Ishikawa (cell line): ENCODE measurements at regions not wholly inside any gene's neighbourhood (a gene's known extent, or its start where the extent isn't known, plus 50 kb on each side); places are given as distances from the start of the nearest gene placed in this dataset.

Experiments
- CREB1 ChIP-seq: IDR thresholded peaks from 2 replicates; pipeline ENCODE4 v1.6.1; 2012; ENCODE audit warnings: low read depth
- EP300 ChIP-seq: IDR thresholded peaks from 2 replicates; pipeline ENCODE4 v1.6.1; 2012; ENCODE audit warnings: borderline replicate concordance
- FOXM1 ChIP-seq: IDR thresholded peaks from 2 replicates; pipeline ENCODE4 v1.6.1; 2012; ENCODE audit warnings: low read depth, borderline replicate concordance
- RAD21 ChIP-seq: IDR thresholded peaks from 2 replicates; pipeline ENCODE4 v1.6.1; 2012; ENCODE audit warnings: low read depth
- TAF1 ChIP-seq: IDR thresholded peaks from 2 replicates; pipeline ENCODE4 v1.6.1; 2012; ENCODE audit warnings: low read depth, mild to moderate bottlenecking
- YY1 ChIP-seq: IDR thresholded peaks from 2 replicates; pipeline ENCODE4 v1.6.1; 2012; ENCODE audit warnings: low read depth
- TF ChIP-seq, protein P1 (sequence below): IDR thresholded peaks from 2 replicates; pipeline ENCODE4 v1.6.1; 2012; ENCODE audit warnings: low read depth, mild to moderate bottlenecking
- TF ChIP-seq, protein P2 (sequence below): IDR thresholded peaks from 2 replicates; pipeline ENCODE4 v1.6.1; 2012

DNA sequence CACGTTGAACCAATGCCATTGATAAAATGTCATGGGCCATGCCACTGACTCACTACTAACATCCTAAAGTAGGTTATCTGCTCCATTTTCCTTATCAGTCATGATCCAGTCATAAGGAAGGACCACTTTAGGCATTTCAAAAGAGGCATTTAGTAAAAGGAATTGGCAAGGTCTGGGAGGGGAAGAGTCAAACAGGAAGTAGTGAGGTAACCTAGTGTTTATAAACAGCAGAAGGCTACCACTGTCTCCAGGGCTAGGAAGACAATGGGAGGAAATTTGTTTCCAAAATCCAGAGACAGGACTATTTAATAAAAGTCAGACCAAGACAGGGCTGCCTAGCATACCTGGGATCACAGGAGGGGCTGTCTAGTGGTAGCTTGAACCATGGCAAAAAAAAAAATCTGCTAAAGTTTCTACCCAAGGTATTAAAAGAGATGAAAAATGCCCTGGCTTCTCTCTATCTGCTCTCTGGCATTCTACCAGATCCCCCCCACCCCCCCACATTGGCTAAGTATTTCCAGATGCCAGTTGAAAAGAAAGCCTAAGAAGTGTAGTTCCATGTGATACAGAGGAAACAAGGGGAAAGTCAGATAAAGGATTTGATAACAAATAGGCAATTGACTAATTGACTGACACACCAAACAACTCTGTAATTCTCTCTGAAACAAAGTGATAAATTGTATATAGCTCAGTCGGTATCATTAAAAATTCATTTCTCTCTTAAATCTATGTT lies 50.4 kb upstream of the C11orf87 start:
- TF ChIP-seq, protein P1, sequence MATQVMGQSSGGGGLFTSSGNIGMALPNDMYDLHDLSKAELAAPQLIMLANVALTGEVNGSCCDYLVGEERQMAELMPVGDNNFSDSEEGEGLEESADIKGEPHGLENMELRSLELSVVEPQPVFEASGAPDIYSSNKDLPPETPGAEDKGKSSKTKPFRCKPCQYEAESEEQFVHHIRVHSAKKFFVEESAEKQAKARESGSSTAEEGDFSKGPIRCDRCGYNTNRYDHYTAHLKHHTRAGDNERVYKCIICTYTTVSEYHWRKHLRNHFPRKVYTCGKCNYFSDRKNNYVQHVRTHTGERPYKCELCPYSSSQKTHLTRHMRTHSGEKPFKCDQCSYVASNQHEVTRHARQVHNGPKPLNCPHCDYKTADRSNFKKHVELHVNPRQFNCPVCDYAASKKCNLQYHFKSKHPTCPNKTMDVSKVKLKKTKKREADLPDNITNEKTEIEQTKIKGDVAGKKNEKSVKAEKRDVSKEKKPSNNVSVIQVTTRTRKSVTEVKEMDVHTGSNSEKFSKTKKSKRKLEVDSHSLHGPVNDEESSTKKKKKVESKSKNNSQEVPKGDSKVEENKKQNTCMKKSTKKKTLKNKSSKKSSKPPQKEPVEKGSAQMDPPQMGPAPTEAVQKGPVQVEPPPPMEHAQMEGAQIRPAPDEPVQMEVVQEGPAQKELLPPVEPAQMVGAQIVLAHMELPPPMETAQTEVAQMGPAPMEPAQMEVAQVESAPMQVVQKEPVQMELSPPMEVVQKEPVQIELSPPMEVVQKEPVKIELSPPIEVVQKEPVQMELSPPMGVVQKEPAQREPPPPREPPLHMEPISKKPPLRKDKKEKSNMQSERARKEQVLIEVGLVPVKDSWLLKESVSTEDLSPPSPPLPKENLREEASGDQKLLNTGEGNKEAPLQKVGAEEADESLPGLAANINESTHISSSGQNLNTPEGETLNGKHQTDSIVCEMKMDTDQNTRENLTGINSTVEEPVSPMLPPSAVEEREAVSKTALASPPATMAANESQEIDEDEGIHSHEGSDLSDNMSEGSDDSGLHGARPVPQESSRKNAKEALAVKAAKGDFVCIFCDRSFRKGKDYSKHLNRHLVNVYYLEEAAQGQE, result no peak
- TF ChIP-seq TAF1 (no peak), RAD21 (no peak), EP300 (no peak), YY1 (no peak), CREB1 (no peak), FOXM1 (no peak)
- TF ChIP-seq, protein P2, sequence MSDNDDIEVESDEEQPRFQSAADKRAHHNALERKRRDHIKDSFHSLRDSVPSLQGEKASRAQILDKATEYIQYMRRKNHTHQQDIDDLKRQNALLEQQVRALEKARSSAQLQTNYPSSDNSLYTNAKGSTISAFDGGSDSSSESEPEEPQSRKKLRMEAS, result no peak
